GM12892 (cell line): ENCODE measurements at regions not wholly inside any gene's neighbourhood (a gene's known extent, or its start where the extent isn't known, plus 50 kb on each side); places are given as distances from the start of the nearest gene placed in this dataset.
"Not testable (repeated sequence)": the region's sequence is repeated elsewhere in the genome, so short reads cannot be mapped to it uniquely, and the experiment has no call there.

Source experiments
- POLR2A ChIP-seq: IDR thresholded peaks from 2 replicates; pipeline ENCODE4 v1.6.1; 2011; ENCODE audit warnings: low read depth, low read length, control low read depth
- TAF1 ChIP-seq: IDR thresholded peaks from 2 replicates; pipeline ENCODE4 v1.6.1; 2011; ENCODE audit warnings: low read depth, mild to moderate bottlenecking, control low read depth, low read length, borderline replicate concordance

DNA sequence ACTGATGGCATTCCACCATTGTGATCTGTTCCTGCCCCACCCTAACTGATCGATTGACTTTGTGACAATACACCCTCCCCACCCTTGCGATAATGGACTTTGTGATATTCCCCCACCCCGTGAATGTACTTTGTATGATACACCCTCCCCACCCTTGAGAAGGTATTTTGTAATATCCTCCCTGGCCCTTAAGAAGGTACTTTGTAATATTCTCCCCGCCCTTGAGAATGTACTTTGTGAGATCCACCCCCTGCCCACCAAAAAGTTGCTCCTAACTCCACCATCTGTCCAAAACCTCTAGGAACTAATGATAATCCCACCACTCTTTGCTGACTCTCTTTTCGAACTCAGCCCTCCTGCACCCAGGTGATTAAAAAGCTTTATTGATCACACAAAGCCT is 214.5 kb upstream of the KIF2B start:
- not testable (repeated sequence) for TF ChIP-seq POLR2A, TAF1
